Activated CD8-positive, alpha-beta T cell treated with anti-CD3 and anti-CD28 coated beads for 36 hours (primary cell): ENCODE measurements at regions not wholly inside any gene's neighbourhood (a gene's known extent, or its start where the extent isn't known, plus 50 kb on each side); places are given as distances from the start of the nearest gene placed in this dataset.

Experiments
- ATAC-seq: fragments of 200-7000 bp; cut with Tn5 transposase; one replicate; pipeline ENCODE4 v1.10.0; 2021; ENCODE audit warnings: mild to moderate bottlenecking, moderate library complexity
- CTCF ChIA-PET: fragments of 350-600 bp; sonication (Branson Sonifier 250); formaldehyde crosslinking; loops from one replicate; lab custom pipeline; 2021; ENCODE audit warnings: antibody characterized with exemption; lab: Charles Lee
- POLR2A ChIA-PET: fragments of 350-600 bp; sonication (Branson Sonifier 250); formaldehyde crosslinking; loops from one replicate; lab custom pipeline; 2021; ENCODE audit warnings: antibody characterized with exemption; lab: Charles Lee
- DNase-seq: peaks from one replicate; pipeline ENCODE4 v3.0.0-alpha.2; 2020
- H3K27ac Mint-ChIP-seq: one replicate; pipeline ENCODE4 v1.8.0; 2021; ENCODE audit warnings: mild to moderate bottlenecking, mixed read lengths
- H3K27me3 Mint-ChIP-seq: one replicate; pipeline ENCODE4 v1.8.0; 2021; ENCODE audit warnings: mixed read lengths
- H3K36me3 Mint-ChIP-seq: one replicate; pipeline ENCODE4 v1.8.0; 2021; ENCODE audit warnings: low read depth, mixed read lengths
- H3K4me1 Mint-ChIP-seq: one replicate; pipeline ENCODE4 v1.8.0; 2021; ENCODE audit warnings: low read depth, mixed read lengths
- H3K4me3 Mint-ChIP-seq: one replicate; pipeline ENCODE4 v1.8.0; 2021; ENCODE audit warnings: mild to moderate bottlenecking, moderate library complexity, mixed read lengths
- H3K9me3 Mint-ChIP-seq: one replicate; pipeline ENCODE4 v1.8.0; 2021; ENCODE audit warnings: mixed read lengths
- CTCF ChIP-seq: fragments of 200-600 bp; IDR thresholded peaks from one replicate; pipeline ENCODE4 v1.8.0; 2022; ENCODE audit warnings: antibody characterized with exemption, mild to moderate bottlenecking
- intact Hi-C: fragments of 100-400 bp; cut with micrococcal nuclease; formaldehyde crosslinking; loops from one replicate; pipeline ENCODE4 v1.10.0; 2022

DNA sequence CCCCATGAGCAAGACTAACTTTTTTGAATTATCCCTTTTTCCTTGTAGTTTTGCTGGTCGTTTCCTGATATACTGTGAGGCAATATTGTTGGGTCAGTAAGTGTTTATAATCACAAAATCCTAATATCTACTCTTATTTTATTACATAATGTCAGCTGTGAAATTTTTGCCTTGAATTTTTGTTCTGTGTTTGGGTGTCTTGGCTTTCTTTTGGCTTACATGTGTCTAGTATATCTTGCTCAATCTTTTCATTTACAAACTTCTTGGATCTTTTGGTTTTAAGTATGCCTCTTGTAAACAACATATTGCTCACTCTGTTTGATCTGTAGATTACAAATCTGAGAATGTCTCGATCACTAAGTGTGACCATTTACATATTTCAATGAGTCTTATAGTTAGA, 330.3 kb upstream of the ARGLU1 start:
- no peak overlapping the region for H3K27ac Mint-ChIP-seq
- CTCF ChIA-PET: no interaction called here
- H3K27me3 Mint-ChIP-seq: no peaks in the 10 kb centered on the region
- intact Hi-C loops: no loop called here
- DNase-seq (no peak), ATAC-seq (no peak)
- no peaks in the 10 kb centered on the region for H3K4me1 Mint-ChIP-seq
- H3K36me3 Mint-ChIP-seq: no peaks in the 10 kb centered on the region
- H3K4me3 Mint-ChIP-seq: no peak overlapping the region
- peaks cover 1% of the 10 kb centered on the region for H3K9me3 Mint-ChIP-seq
- TF ChIP-seq CTCF: no peak
- POLR2A ChIA-PET: no interaction called here

GRCh38 chr13:106888148-106888547, 320.2 kb upstream of the ARGLU1 start:
- CTCF ChIA-PET: no interaction called here
- no peaks in the 10 kb centered on the region for H3K27me3 Mint-ChIP-seq

DNA sequence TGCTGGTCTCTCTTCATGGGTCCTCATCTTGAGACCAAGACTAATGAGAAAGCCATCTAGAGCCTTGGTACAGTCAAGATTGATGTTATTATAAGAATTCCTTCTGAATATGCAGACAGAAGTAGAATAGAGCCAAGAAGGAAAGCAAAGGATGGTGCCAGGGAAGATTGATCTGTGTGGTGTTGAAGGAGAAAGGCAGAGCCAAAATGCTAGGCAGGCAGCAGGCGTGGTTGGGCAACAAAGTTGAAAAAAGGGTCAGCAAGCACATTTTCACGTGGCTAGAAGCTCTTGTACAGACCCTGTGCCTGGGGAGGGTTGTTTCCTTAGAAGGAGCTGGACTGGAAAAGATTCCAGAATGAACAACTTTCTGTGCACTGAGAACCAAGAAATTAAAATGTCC, 319.7 kb upstream of the ARGLU1 start:
- POLR2A ChIA-PET: no interaction called here
- ATAC-seq (no peak), DNase-seq (no peak)
- H3K4me1 Mint-ChIP-seq: no peaks in the 10 kb centered on the region
- no peak overlapping the region for H3K27ac Mint-ChIP-seq
- intact Hi-C loops: no loop called here
- H3K4me3 Mint-ChIP-seq: no peak overlapping the region
- TF ChIP-seq CTCF: no peak
- no peaks in the 10 kb centered on the region for H3K27me3 Mint-ChIP-seq
- no peaks in the 10 kb centered on the region for H3K9me3 Mint-ChIP-seq
- H3K36me3 Mint-ChIP-seq: no peaks in the 10 kb centered on the region
- CTCF ChIA-PET: no interaction called here

More at GRCh38 chr13:106888148-106888547, 320.2 kb upstream of the ARGLU1 start:
- intact Hi-C loops: no loop called here
- no peaks in the 10 kb centered on the region for H3K4me1 Mint-ChIP-seq
- no peaks in the 10 kb centered on the region for H3K36me3 Mint-ChIP-seq
- POLR2A ChIA-PET: no interaction called here
- no peak for ATAC-seq
- H3K27ac Mint-ChIP-seq: no peak overlapping the region
- TF ChIP-seq CTCF: no peak
- DNase-seq: no peak
- H3K9me3 Mint-ChIP-seq: no peaks in the 10 kb centered on the region
- H3K4me3 Mint-ChIP-seq: no peak overlapping the region

DNA sequence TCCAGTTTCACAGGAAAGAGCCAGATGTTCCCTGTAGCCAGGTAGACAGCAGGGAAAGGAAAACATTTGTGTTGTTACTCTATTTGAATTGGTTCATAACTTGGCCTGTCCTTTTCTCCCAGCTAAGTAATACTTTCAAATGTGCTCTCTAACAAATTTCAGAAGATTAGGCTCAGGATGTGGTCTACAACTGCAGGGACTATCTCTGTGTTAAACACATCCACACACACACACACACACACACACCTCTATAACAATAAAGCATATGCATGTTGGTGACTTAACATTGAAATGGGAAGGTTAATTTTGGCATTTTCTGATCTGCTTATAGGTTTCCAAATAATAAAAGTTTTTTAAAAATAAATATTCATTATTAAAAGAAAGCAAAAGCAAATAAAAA, 316.0 kb upstream of the ARGLU1 start:
- Mint-ChIP-seq H3K27me3 (no peaks in the 10 kb centered on the region), H3K27ac (no peak overlapping the region), H3K36me3 (no peaks in the 10 kb centered on the region), H3K9me3 (no peaks in the 10 kb centered on the region), H3K4me3 (no peak overlapping the region), H3K4me1 (no peaks in the 10 kb centered on the region)
- ChIA-PET CTCF (no interaction called here), POLR2A (no interaction called here)
- ATAC-seq (no peak), DNase-seq (no peak)
- intact Hi-C loops: no loop called here
- TF ChIP-seq CTCF: no peak

DNA sequence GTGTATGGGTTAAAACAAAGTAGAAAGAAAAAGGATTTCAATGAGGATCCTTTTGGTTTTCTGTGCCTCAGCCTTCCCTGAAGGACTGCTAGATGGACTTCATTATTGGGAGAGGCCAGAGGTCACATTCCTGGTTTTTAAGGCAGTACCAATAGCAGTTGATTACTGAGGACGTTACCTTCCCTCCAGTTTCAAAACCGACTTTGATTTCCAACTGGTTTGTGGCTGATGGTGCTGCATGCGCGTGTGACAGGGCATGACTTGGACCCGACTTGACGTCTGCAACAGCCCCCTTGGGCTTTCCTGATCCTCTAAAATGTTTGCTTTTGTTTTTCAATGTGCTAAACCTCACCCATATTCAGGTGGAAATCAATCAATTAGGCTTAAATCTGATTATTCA, 314.3 kb upstream of the ARGLU1 start:
- H3K9me3 Mint-ChIP-seq: no peaks in the 10 kb centered on the region
- POLR2A ChIA-PET: no interaction called here
- intact Hi-C loops: no loop called here

More for the DNA sequence above, 314.3 kb upstream of the ARGLU1 start:
- DNase-seq (no peak), ATAC-seq (no peak)
- TF ChIP-seq CTCF: no peak
- CTCF ChIA-PET: no interaction called here
- Mint-ChIP-seq H3K4me3 (no peak overlapping the region), H3K4me1 (no peaks in the 10 kb centered on the region), H3K27ac (no peak overlapping the region), H3K36me3 (no peaks in the 10 kb centered on the region), H3K27me3 (no peaks in the 10 kb centered on the region)
